ENCODE measurements at regions not wholly inside any gene's neighbourhood (a gene's known extent, or its start where the extent isn't known, plus 50 kb on each side); places are given as distances from the start of the nearest gene placed in this dataset. TPM values are rescaled to one million over a fixed set of nuclear protein-coding genes. Genes with fewer than 3 reads are reported as not detected.

DNA sequence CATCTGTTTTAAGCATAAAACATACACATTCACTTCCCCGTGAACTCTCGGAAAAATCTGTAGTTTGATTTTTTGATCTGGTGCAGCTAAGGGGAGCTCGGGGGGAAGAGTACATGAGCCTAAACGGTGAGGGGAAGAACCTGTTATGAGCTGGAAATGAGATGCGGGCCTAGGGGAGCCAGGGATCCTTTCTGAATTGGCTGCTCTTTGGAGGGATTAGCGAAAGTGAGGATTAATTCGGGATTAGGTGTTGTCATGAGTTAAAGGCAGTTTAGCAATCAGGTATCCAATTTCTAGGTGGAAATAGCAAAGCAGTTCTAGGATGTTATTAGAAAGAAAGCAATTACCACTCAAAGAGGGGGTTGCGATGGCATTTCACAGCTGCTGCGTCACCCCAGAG lies 51.1 kb upstream of the ADARB2 start:
- ATAC-seq (no peak), DNase-seq (no peak)
- BruUV-seq (replicated peaks), result no TSS peak
- no peak for TF ChIP-seq EZH2phosphoT487 (IDR thresholded peaks at IDR 0.05; ENCODE audit: borderline replicate concordance, low read length)
- TF ChIP-seq, protein P1, sequence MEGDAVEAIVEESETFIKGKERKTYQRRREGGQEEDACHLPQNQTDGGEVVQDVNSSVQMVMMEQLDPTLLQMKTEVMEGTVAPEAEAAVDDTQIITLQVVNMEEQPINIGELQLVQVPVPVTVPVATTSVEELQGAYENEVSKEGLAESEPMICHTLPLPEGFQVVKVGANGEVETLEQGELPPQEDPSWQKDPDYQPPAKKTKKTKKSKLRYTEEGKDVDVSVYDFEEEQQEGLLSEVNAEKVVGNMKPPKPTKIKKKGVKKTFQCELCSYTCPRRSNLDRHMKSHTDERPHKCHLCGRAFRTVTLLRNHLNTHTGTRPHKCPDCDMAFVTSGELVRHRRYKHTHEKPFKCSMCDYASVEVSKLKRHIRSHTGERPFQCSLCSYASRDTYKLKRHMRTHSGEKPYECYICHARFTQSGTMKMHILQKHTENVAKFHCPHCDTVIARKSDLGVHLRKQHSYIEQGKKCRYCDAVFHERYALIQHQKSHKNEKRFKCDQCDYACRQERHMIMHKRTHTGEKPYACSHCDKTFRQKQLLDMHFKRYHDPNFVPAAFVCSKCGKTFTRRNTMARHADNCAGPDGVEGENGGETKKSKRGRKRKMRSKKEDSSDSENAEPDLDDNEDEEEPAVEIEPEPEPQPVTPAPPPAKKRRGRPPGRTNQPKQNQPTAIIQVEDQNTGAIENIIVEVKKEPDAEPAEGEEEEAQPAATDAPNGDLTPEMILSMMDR (conservative IDR thresholded peaks at IDR 0.05; ENCODE audit: low read depth, low read length), result no peak
- TF ChIP-seq EZH2 (IDR thresholded peaks at IDR 0.05; ENCODE audit: low read length, unreplicated experiment), result no peak
- Histone ChIP-seq H3F3A (ENCODE audit: low read length, unreplicated experiment) (no peaks in the 10 kb centered on the region), H3K27me3 (ENCODE audit: low read length) (no peaks in the 10 kb centered on the region), H3K4me1 (ENCODE audit: insufficient read depth, low read length) (no peaks in the 10 kb centered on the region), H3K27ac (ENCODE audit: low read length) (no peak overlapping the region), H3K4me2 (ENCODE audit: low read length) (no peak overlapping the region), H3K9me2 (replicated peaks; ENCODE audit: low read length) (no peaks in the 10 kb centered on the region), H2AFZ (ENCODE audit: low read length) (no peak overlapping the region), H3K9ac (ENCODE audit: low read length) (no peak overlapping the region), H4K20me1 (ENCODE audit: low read length) (no peaks in the 10 kb centered on the region), H3K4me3 (ENCODE audit: low read length) (no peak overlapping the region), H3K9me3 (ENCODE audit: low read length) (no peaks in the 10 kb centered on the region), H3K79me2 (ENCODE audit: low read length) (no peaks in the 10 kb centered on the region), H3K36me3 (ENCODE audit: low read depth, low read length) (no peaks in the 10 kb centered on the region)
- intact Hi-C loops (cut with micrococcal nuclease), result no loop called here
- ChIA-PET POLR2A (ENCODE audit: unreplicated experiment) (no interaction called here), CTCF (no interaction called here)

Small RNA genes in the stretch of these regions (microRNA-seq; reads per million reads assigned to microRNA genes)
- gene MIR6072 (ENCODE audit: unreplicated experiment), result not detected

Data from PC-3 (cell line).